ENCODE measurements at regions not wholly inside any gene's neighbourhood (a gene's known extent, or its start where the extent isn't known, plus 50 kb on each side); places are given as distances from the start of the nearest gene placed in this dataset.

- no peak overlapping the region for H3K27ac ChIP-seq
- intact Hi-C loops (cut with DNase I), result no loop called here
- peaks cover 0 to 3% of the 10 kb centered on the region in 2 donors for H3K4me1 ChIP-seq
- no peak overlapping the region for H3K4me3 ChIP-seq
- H3K27me3 ChIP-seq, result peaks cover 0 to 45% of the 10 kb centered on the region in 2 donors
- ATAC-seq (no peak), DNase-seq (no peak)
- TF ChIP-seq, protein P1, sequence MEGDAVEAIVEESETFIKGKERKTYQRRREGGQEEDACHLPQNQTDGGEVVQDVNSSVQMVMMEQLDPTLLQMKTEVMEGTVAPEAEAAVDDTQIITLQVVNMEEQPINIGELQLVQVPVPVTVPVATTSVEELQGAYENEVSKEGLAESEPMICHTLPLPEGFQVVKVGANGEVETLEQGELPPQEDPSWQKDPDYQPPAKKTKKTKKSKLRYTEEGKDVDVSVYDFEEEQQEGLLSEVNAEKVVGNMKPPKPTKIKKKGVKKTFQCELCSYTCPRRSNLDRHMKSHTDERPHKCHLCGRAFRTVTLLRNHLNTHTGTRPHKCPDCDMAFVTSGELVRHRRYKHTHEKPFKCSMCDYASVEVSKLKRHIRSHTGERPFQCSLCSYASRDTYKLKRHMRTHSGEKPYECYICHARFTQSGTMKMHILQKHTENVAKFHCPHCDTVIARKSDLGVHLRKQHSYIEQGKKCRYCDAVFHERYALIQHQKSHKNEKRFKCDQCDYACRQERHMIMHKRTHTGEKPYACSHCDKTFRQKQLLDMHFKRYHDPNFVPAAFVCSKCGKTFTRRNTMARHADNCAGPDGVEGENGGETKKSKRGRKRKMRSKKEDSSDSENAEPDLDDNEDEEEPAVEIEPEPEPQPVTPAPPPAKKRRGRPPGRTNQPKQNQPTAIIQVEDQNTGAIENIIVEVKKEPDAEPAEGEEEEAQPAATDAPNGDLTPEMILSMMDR (IDR thresholded peaks at IDR 0.05), result no peak
- no peaks in the 10 kb centered on the region for H3K9me3 ChIP-seq
- no peaks in the 10 kb centered on the region for H3K36me3 ChIP-seq
Observed at GRCh38 chr11:134802116-134802515, 390.1 kb upstream of the B3GAT1 start.

DNA sequence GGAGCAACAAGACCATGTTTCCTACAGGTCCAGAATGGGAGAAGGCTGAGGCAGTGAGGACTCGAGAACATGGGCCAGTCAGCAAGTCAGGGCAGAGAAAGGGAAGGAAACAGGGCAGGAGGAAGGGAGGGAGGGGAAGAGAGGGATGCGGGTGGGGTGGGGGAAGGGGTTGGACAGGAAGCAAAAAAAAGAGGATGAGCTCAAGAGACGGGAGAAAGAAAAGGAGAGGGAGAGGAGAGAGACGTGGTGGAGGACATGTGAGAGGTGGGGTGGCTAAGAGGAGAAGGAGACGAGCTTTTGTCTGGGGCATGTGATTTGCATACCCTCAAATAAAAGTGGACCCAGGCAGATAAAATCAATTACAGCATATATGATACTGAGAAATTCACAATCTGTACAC, 389.5 kb upstream of the B3GAT1 start:
- H3K4me3 ChIP-seq, result no peak overlapping the region
- H3K27ac ChIP-seq, result no peak overlapping the region
- no peak for DNase-seq
- no peaks in the 10 kb centered on the region for H3K9me3 ChIP-seq
- TF ChIP-seq, protein P1 (IDR thresholded peaks at IDR 0.05), result no peak
- intact Hi-C loops (cut with DNase I), result no loop called here
- no peak for ATAC-seq
- H3K4me1 ChIP-seq, result peaks cover 0 to 3% of the 10 kb centered on the region in 2 donors
- peaks cover 0 to 42% of the 10 kb centered on the region in 2 donors for H3K27me3 ChIP-seq
- no peaks in the 10 kb centered on the region for H3K36me3 ChIP-seq

DNA sequence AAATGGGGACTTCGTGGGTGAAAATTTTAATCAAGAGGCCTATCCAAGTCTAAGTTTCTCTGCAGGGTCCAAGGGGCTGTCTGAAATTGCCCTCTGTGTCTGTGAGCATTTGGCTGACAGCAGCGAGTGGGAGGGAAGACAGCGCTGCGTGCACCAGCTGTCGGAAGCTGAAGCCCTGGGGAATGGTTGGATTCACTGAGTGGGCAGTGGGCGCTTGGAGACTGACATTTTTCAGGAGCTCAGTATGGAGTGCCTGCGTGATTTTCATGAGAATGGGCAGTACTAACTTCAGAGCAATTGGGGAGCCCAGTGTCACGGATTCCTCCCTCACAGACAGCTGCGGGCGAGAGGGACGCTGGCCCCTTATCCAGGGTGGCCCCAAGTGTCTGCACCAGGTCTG, 388.8 kb upstream of the B3GAT1 start:
- no peak overlapping the region for H3K4me3 ChIP-seq
- H3K4me1 ChIP-seq, result peaks cover 0 to 3% of the 10 kb centered on the region in 2 donors
- H3K27me3 ChIP-seq, result peaks cover 0 to 37% of the 10 kb centered on the region in 2 donors
- no peaks in the 10 kb centered on the region for H3K36me3 ChIP-seq
- intact Hi-C loops (cut with DNase I), result no loop called here
- TF ChIP-seq, protein P1 (IDR thresholded peaks at IDR 0.05), result no peak
- DNase-seq (peak in 1 of 4 donors; percentile 5), ATAC-seq (no peak)
- no peaks in the 10 kb centered on the region for H3K9me3 ChIP-seq
- H3K27ac ChIP-seq, result no peak overlapping the region

DNA sequence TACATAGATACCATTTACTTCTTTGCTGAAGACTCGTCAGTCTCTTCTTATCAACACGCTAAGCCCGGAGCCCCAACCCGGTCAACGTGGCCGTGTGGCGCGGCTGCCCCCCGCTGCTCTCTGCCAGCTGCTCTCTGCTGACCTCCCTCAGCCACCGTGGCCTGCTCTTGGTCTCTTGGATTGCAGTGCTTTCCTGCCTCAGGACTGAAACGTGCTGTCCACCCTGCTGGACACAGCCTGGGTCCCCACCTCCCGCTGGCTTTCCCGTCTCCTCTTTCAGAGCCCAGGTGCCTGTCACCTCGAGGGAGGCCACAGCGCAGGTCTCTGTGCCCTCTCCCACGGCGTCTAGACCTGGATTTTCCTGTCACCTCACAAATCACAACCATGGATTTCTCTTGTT, 388.1 kb upstream of the B3GAT1 start:
- DNase-seq (no peak), ATAC-seq (no peak)
- Histone ChIP-seq H3K36me3 (no peaks in the 10 kb centered on the region), H3K4me3 (no peak overlapping the region), H3K9me3 (no peaks in the 10 kb centered on the region), H3K4me1 (peaks cover 0 to 3% of the 10 kb centered on the region in 2 donors), H3K27me3 (peaks cover 0 to 37% of the 10 kb centered on the region in 2 donors), H3K27ac (no peak overlapping the region)
- intact Hi-C loops (cut with DNase I), result no loop called here
- TF ChIP-seq, protein P1 (IDR thresholded peaks at IDR 0.05), result no peak

DNA sequence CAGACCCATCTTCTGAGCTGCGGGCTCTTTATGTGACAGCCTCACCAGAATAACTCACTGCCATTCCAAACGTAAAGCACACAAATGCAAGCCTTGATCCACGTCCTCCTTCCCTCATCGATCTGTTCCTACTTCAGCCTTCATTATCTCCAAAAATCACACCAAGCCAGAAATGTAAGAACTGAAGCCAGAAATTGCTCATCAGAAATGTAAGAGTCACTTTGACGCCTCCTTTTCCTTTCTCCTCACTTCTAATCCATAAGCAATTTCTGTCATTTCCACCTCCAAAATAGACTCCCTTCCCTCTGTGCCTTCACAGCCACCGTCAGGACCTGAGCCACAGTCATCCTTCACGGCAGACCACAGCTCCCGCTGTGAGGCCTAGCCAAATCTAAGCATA, 387.3 kb upstream of the B3GAT1 start:
- H3K4me1 ChIP-seq, result peaks cover 0 to 3% of the 10 kb centered on the region in 2 donors
- TF ChIP-seq, protein P1 (IDR thresholded peaks at IDR 0.05), result no peak
- DNase-seq (no peak), ATAC-seq (no peak)
- H3K36me3 ChIP-seq, result no peaks in the 10 kb centered on the region
- H3K9me3 ChIP-seq, result no peaks in the 10 kb centered on the region
- H3K27ac ChIP-seq, result no peak overlapping the region
- H3K27me3 ChIP-seq, result peaks cover 0 to 39% of the 10 kb centered on the region in 2 donors
- intact Hi-C loops (cut with DNase I), result no loop called here
- no peak overlapping the region for H3K4me3 ChIP-seq

Data from left lung (tissue), 4 donors.